Fibroblast of mammary gland (primary cell): ENCODE measurements at regions not wholly inside any gene's neighbourhood (a gene's known extent, or its start where the extent isn't known, plus 50 kb on each side); places are given as distances from the start of the nearest gene placed in this dataset.

Experiments used
- DNase-seq: peaks from one replicate; pipeline ENCODE4 v3.0.0-alpha.2; 2010; ENCODE audit warnings: low read depth
- H3K4me3 ChIP-seq: 2 replicates; pipeline ENCODE4 v1.5.1; 2011; ENCODE audit warnings: low read depth, mild to moderate bottlenecking, low read length, moderate library complexity; ENCODE audit not compliant: control insufficient read depth
- CTCF ChIP-seq: conservative IDR thresholded peaks from 2 replicates; pipeline ENCODE4 v1.5.1; 2011; ENCODE audit warnings: low read depth, low read length, inconsistent platforms; ENCODE audit not compliant: control insufficient read depth, insufficient read depth

GRCh38 chr11:15901054-15901453 is 455.3 kb downstream of the SOX6 start:
- H3K4me3 ChIP-seq, result no peak overlapping the region
- DNase-seq, result no peak
- no peak for TF ChIP-seq CTCF

GRCh38 chr11:15901790-15902189 is 454.6 kb downstream of the SOX6 start:
- no peak for DNase-seq
- TF ChIP-seq CTCF, result no peak

GRCh38 chr11:15903246-15903645 is 453.1 kb downstream of the SOX6 start:
- TF ChIP-seq CTCF, result no peak

More at GRCh38 chr11:15901790-15902189, 454.6 kb downstream of the SOX6 start:
- H3K4me3 ChIP-seq, result no peak overlapping the region

GRCh38 chr11:15905366-15906104 is 450.8 kb downstream of the SOX6 start:
- TF ChIP-seq CTCF, result no peak
- DNase-seq, result no peak
- H3K4me3 ChIP-seq, result no peak overlapping the region

More at GRCh38 chr11:15903246-15903645, 453.1 kb downstream of the SOX6 start:
- DNase-seq, result no peak
- H3K4me3 ChIP-seq, result no peak overlapping the region

GRCh38 chr11:15906481-15907035 is 449.8 kb downstream of the SOX6 start:
- no peak for DNase-seq
- no peak for TF ChIP-seq CTCF
- no peak overlapping the region for H3K4me3 ChIP-seq

- no peak for DNase-seq
- no peak for TF ChIP-seq CTCF
Observed at GRCh38 chr11:15907806-15908205, 448.5 kb downstream of the SOX6 start.

More at GRCh38 chr11:15907806-15908205, 448.5 kb downstream of the SOX6 start:
- no peak overlapping the region for H3K4me3 ChIP-seq
